Cardiac septum (tissue), 1 donor: ENCODE measurements at regions not wholly inside any gene's neighbourhood (a gene's known extent, or its start where the extent isn't known, plus 50 kb on each side); places are given as distances from the start of the nearest gene placed in this dataset.
"Not testable (repeated sequence)": the region's sequence is repeated elsewhere in the genome, so short reads cannot be mapped to it uniquely, and the experiment has no call there.

Source experiments
- DNase-seq: peaks from one replicate; pipeline ENCODE4 v3.0.0-alpha.2; 2020; ENCODE audit warnings: low spot score
- intact Hi-C: fragments of 100-400 bp; cut with DNase I; formaldehyde crosslinking; loops from one replicate; pipeline ENCODE4 v1.14.0; 2022
- donor health status: DM: no; HTN: no; CAD: no.

GRCh38 chr1:83495560-83495959 lies 503.4 kb downstream of the TTLL7 start:
- intact Hi-C loops, result no loop called here
- DNase-seq, result no peak

- no peak for DNase-seq
- intact Hi-C loops, result no loop called here
Measured at GRCh38 chr1:83493633-83494032, 505.3 kb downstream of the TTLL7 start.

- intact Hi-C loops, result no loop called here
- DNase-seq, result no peak
Measured at GRCh38 chr1:83491930-83492329, 507.0 kb downstream of the TTLL7 start.

- intact Hi-C loops, result no loop called here
- DNase-seq, result no peak
Measured at GRCh38 chr1:83490988-83491387, 507.9 kb downstream of the TTLL7 start.

- intact Hi-C loops, result not testable (repeated sequence)
Measured at GRCh38 chr1:83488105-83488504, 510.8 kb downstream of the TTLL7 start.

GRCh38 chr1:83487460-83487859 lies 511.5 kb downstream of the TTLL7 start:
- intact Hi-C loops, DNase-seq: not testable (repeated sequence)

More at GRCh38 chr1:83488105-83488504, 510.8 kb downstream of the TTLL7 start:
- not testable (repeated sequence) for DNase-seq

GRCh38 chr1:83485314-83486019 lies 513.5 kb downstream of the TTLL7 start:
- DNase-seq, intact Hi-C loops: not testable (repeated sequence)

GRCh38 chr1:83481284-83481683 lies 517.6 kb downstream of the TTLL7 start:
- DNase-seq, intact Hi-C loops: not testable (repeated sequence)

- intact Hi-C loops, result not testable (repeated sequence)
Measured at GRCh38 chr1:83479591-83480239, 519.2 kb downstream of the TTLL7 start.

GRCh38 chr1:83478127-83478526 lies 520.8 kb downstream of the TTLL7 start:
- intact Hi-C loops, DNase-seq: not testable (repeated sequence)

More at GRCh38 chr1:83479591-83480239, 519.2 kb downstream of the TTLL7 start:
- DNase-seq, result not testable (repeated sequence)

GRCh38 chr1:83476518-83476917 lies 522.4 kb downstream of the TTLL7 start:
- intact Hi-C loops, DNase-seq: not testable (repeated sequence)

GRCh38 chr1:83474946-83475345 lies 524.0 kb downstream of the TTLL7 start:
- intact Hi-C loops, DNase-seq: not testable (repeated sequence)

- intact Hi-C loops, DNase-seq: not testable (repeated sequence)
Measured at GRCh38 chr1:83473986-83474385, 524.9 kb downstream of the TTLL7 start.

GRCh38 chr1:83472066-83472465 lies 526.9 kb downstream of the TTLL7 start:
- intact Hi-C loops, DNase-seq: not testable (repeated sequence)

GRCh38 chr1:83471272-83471671 lies 527.7 kb downstream of the TTLL7 start:
- intact Hi-C loops, DNase-seq: not testable (repeated sequence)

GRCh38 chr1:83468336-83468735 lies 530.6 kb downstream of the TTLL7 start:
- DNase-seq, intact Hi-C loops: not testable (repeated sequence)

- intact Hi-C loops, DNase-seq: not testable (repeated sequence)
Measured at GRCh38 chr1:83457735-83458248, 541.1 kb downstream of the TTLL7 start.

GRCh38 chr1:83457281-83457680 lies 541.7 kb downstream of the TTLL7 start:
- intact Hi-C loops, DNase-seq: not testable (repeated sequence)

- intact Hi-C loops, DNase-seq: not testable (repeated sequence)
Measured at GRCh38 chr1:83455753-83456152, 543.2 kb downstream of the TTLL7 start.

GRCh38 chr1:83445873-83446272 lies 553.1 kb downstream of the TTLL7 start:
- intact Hi-C loops, DNase-seq: not testable (repeated sequence)

- intact Hi-C loops, DNase-seq: not testable (repeated sequence)
Measured at GRCh38 chr1:83442412-83442811, 556.5 kb downstream of the TTLL7 start.
